ENCODE measurements at regions not wholly inside any gene's neighbourhood (a gene's known extent, or its start where the extent isn't known, plus 50 kb on each side); places are given as distances from the start of the nearest gene placed in this dataset.
"Not testable (repeated sequence)": the region's sequence is repeated elsewhere in the genome, so short reads cannot be mapped to it uniquely, and the experiment has no call there.

DNA sequence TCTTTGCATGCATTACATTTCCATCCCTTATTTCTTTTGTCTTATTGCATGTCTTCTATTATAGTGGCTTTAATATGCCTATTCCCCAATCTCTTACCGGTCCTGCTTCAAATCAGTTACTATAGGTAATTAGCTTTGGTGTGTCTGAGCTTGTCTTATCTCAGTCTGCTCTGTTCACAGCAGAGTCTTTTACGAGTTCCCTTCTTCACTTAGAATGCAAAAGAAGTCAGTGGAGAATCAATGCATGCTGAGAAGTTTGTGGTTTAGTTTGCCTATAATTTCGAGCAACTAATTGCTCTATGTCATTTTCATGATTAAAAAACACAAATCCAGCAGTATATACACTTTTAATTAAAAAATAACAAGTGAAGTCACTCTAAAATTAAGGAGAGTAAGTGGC, 545.0 kb downstream of the SLCO4C1 start (continued):
- TF ChIP-seq, protein P1, sequence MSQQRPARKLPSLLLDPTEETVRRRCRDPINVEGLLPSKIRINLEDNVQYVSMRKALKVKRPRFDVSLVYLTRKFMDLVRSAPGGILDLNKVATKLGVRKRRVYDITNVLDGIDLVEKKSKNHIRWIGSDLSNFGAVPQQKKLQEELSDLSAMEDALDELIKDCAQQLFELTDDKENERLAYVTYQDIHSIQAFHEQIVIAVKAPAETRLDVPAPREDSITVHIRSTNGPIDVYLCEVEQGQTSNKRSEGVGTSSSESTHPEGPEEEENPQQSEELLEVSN (IDR thresholded peaks at IDR 0.05; ENCODE audit: borderline replicate concordance in 1 of 2, extremely low read depth in 1 of 2, insufficient read depth in 1 of 2, insufficient read length in 1 of 2, low read depth in 1 of 2, low read length in 1 of 2, poor library complexity in 1 of 2, severe bottlenecking in 1 of 2) = no peak
- TF ChIP-seq, protein P2, sequence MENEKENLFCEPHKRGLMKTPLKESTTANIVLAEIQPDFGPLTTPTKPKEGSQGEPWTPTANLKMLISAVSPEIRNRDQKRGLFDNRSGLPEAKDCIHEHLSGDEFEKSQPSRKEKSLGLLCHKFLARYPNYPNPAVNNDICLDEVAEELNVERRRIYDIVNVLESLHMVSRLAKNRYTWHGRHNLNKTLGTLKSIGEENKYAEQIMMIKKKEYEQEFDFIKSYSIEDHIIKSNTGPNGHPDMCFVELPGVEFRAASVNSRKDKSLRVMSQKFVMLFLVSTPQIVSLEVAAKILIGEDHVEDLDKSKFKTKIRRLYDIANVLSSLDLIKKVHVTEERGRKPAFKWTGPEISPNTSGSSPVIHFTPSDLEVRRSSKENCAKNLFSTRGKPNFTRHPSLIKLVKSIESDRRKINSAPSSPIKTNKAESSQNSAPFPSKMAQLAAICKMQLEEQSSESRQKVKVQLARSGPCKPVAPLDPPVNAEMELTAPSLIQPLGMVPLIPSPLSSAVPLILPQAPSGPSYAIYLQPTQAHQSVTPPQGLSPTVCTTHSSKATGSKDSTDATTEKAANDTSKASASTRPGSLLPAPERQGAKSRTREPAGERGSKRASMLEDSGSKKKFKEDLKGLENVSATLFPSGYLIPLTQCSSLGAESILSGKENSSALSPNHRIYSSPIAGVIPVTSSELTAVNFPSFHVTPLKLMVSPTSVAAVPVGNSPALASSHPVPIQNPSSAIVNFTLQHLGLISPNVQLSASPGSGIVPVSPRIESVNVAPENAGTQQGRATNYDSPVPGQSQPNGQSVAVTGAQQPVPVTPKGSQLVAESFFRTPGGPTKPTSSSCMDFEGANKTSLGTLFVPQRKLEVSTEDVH (IDR thresholded peaks at IDR 0.05; ENCODE audit: low read depth, partially characterized antibody) = no peak
- TF ChIP-seq ZNF311 (CRISPR knock-in tag; IDR thresholded peaks at IDR 0.05) = no peak

DNA sequence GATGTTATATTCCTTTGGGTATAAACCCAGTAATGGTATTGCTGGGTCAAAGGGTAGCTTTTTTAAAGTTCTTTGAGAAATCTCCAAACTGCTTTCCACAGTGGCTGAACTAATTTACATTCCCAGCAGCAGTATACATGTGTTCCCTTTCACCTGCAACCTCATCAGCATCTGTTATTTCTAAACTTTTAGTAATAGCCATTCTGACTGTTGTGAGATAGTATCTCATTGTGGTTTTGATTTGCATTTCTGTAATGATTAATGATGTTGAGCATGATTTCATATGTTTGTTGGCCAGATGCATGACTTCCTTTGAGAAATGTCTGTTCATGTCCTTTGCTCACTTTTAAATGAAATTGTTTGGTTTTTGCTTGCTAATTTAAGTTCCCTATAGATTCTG, 553.1 kb downstream of the SLCO4C1 start:
- H3K79me2 ChIP-seq (ENCODE audit: control insufficient read depth, insufficient read depth, low read length); intact Hi-C loops (cut with micrococcal nuclease); H2AFZ ChIP-seq (ENCODE audit: low read depth, low read length); POLR2A ChIA-PET; CTCF ChIA-PET (ENCODE audit: low intra/inter-chr PET ratio); H3K9me1 ChIP-seq (ENCODE audit: control insufficient read depth, insufficient read depth, low read length); FAIRE-seq; H3K9ac ChIP-seq (ENCODE audit: insufficient read depth in 1 of 2, low read depth in 2 of 2, low read length in 2 of 2); H3K27ac ChIP-seq (ENCODE audit: extremely low read depth, low read depth, low read length); H3K9me3 ChIP-seq (replicated peaks; ENCODE audit: control insufficient read depth, insufficient read depth, low read depth, low read length); H4K20me1 ChIP-seq (replicated peaks; ENCODE audit: control insufficient read depth, insufficient read depth, low read length); H3K4me3 ChIP-seq; H3K27me3 ChIP-seq (ENCODE audit: control insufficient read depth in 2 of 2, insufficient read depth in 2 of 2, low read length in 2 of 2); H3K4me2 ChIP-seq (ENCODE audit: insufficient read depth, low read length); ATAC-seq; DNase-seq (ENCODE audit: extremely low read depth in 1 of 4, low spot score in 3 of 4); H3K4me1 ChIP-seq (replicated peaks in 1 of 2; ENCODE audit: control insufficient read depth in 2 of 2, insufficient read depth in 2 of 2, low read length in 2 of 2); in situ Hi-C loops (cut with MboI); BruUV-seq (replicated peaks); H3K36me3 ChIP-seq (ENCODE audit: control insufficient read depth, insufficient read depth, low read length): not testable (repeated sequence)

All from K562 (cell line).